GM12875 (cell line): ENCODE measurements at regions not wholly inside any gene's neighbourhood (a gene's known extent, or its start where the extent isn't known, plus 50 kb on each side); places are given as distances from the start of the nearest gene placed in this dataset.

ENCODE experiments used
- H3K4me3 ChIP-seq: one replicate; pipeline ENCODE4 v1.5.1; 2011; ENCODE audit warnings: low read depth, low read length, control low read depth
- TF ChIP-seq, protein P1 (sequence below): IDR thresholded peaks from 2 replicates; pipeline ENCODE4 v1.5.1; 2011; ENCODE audit warnings: low read depth, mild to moderate bottlenecking, control low read depth, inconsistent platforms, low read length, moderate library complexity, borderline replicate concordance; ENCODE audit not compliant: insufficient read depth

- no peak overlapping the region for H3K4me3 ChIP-seq
- TF ChIP-seq, protein P1, sequence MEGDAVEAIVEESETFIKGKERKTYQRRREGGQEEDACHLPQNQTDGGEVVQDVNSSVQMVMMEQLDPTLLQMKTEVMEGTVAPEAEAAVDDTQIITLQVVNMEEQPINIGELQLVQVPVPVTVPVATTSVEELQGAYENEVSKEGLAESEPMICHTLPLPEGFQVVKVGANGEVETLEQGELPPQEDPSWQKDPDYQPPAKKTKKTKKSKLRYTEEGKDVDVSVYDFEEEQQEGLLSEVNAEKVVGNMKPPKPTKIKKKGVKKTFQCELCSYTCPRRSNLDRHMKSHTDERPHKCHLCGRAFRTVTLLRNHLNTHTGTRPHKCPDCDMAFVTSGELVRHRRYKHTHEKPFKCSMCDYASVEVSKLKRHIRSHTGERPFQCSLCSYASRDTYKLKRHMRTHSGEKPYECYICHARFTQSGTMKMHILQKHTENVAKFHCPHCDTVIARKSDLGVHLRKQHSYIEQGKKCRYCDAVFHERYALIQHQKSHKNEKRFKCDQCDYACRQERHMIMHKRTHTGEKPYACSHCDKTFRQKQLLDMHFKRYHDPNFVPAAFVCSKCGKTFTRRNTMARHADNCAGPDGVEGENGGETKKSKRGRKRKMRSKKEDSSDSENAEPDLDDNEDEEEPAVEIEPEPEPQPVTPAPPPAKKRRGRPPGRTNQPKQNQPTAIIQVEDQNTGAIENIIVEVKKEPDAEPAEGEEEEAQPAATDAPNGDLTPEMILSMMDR: no peak
These were observed 849.8 kb upstream of the CDH6 start for GRCh38 chr5:30343707-30344106.

GRCh38 chr5:30341466-30341865 lies 852.0 kb upstream of the CDH6 start:
- H3K4me3 ChIP-seq: no peak overlapping the region
- TF ChIP-seq, protein P1: no peak

DNA sequence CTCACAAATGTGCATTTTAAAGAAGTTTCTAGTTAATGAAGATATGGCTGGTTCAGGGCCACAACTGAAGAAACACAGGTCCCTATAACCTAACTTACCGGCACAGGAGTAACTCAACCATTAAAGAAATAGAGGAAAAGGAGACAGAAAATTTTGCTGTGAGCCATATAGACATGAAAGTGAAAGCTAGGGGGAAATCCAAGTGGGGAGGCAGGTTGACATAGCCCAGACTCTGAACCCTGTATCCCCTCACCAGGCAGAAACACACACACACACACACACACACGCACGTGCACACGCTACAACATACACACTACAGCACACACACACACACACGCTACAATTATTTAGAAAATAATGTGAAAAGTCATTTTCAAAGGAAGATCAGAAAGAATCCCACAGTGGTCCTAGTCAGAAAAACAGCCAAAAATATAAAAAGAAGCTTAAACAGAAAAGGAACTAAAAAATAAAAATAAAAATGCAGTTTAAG lies 856.4 kb upstream of the CDH6 start:
- TF ChIP-seq, protein P1: no peak
- no peak overlapping the region for H3K4me3 ChIP-seq

DNA sequence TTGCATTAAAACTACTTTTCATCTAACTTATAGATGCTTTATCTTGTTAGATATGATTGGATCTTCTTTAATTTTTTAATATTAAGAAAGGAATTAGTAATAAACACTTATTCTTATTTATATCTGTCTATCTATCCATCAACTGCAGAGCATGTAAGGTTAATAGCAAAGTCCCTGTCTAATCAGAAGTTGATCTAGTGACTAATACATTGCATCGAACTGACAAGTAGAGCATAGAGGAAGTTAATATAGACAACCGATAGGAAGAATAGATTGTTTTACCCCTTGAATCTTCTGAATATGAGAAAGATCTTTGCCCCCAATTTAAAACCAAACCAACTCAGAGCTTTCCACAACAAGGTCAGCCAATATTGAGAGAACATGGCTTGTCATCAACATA lies 862.0 kb upstream of the CDH6 start:
- no peak overlapping the region for H3K4me3 ChIP-seq
- TF ChIP-seq, protein P1: no peak

- H3K4me3 ChIP-seq: no peak overlapping the region
- TF ChIP-seq, protein P1: no peak
These were observed 867.7 kb upstream of the CDH6 start for GRCh38 chr5:30325795-30326194.

GRCh38 chr5:30324083-30324482 lies 869.4 kb upstream of the CDH6 start:
- TF ChIP-seq, protein P1: no peak
- H3K4me3 ChIP-seq: no peak overlapping the region

GRCh38 chr5:30287890-30288289 lies 905.6 kb upstream of the CDH6 start:
- H3K4me3 ChIP-seq: no peak overlapping the region

More at GRCh38 chr5:30287890-30288289, 905.6 kb upstream of the CDH6 start:
- TF ChIP-seq, protein P1: no peak
